WERI-Rb-1 (cell line): ENCODE measurements at regions not wholly inside any gene's neighbourhood (a gene's known extent, or its start where the extent isn't known, plus 50 kb on each side); places are given as distances from the start of the nearest gene placed in this dataset.

Experiments used
- DNase-seq: peaks from one replicate; pipeline ENCODE4 v3.0.0-alpha.2; 2020
- H3K27ac ChIP-seq: fragments of 250-450 bp; sonication (Bioruptor Pico); 2 replicates; pipeline ENCODE4 v1.5.1; 2020; ENCODE audit warnings: mild to moderate bottlenecking, moderate library complexity
- H3K27me3 ChIP-seq: fragments of 250-450 bp; sonication (Bioruptor Pico); 2 replicates; pipeline ENCODE4 v1.5.1; 2021; ENCODE audit warnings: mild to moderate bottlenecking, low read depth, moderate library complexity; ENCODE audit not compliant: insufficient read depth, severe bottlenecking
- H3K36me3 ChIP-seq: fragments of 250-450 bp; sonication (Bioruptor Pico); 2 replicates; pipeline ENCODE4 v1.5.1; 2020; ENCODE audit warnings: mild to moderate bottlenecking, moderate library complexity
- H3K4me3 ChIP-seq: 2 replicates; pipeline ENCODE4 v1.5.1; 2011; ENCODE audit warnings: low read depth, mild to moderate bottlenecking, control low read depth, low read length
- H3K9me3 ChIP-seq: fragments of 250-450 bp; sonication (Bioruptor Pico); 2 replicates; pipeline ENCODE4 v1.5.1; 2021; ENCODE audit warnings: mild to moderate bottlenecking, moderate library complexity; ENCODE audit not compliant: severe bottlenecking
- CTCF ChIP-seq: IDR thresholded peaks from 2 replicates; pipeline ENCODE4 v1.5.1; 2011; ENCODE audit warnings: low read depth, mild to moderate bottlenecking, control low read depth, inconsistent platforms, low read length

- no peaks in the 10 kb centered on the region for H3K9me3 ChIP-seq
- H3K27ac ChIP-seq: no peak overlapping the region
- H3K4me3 ChIP-seq: no peak overlapping the region
- H3K27me3 ChIP-seq: peaks cover 4% of the 10 kb centered on the region
- TF ChIP-seq CTCF: no peak
- no peak for DNase-seq
- H3K36me3 ChIP-seq: no peaks in the 10 kb centered on the region
Measured at GRCh38 chr15:96218623-96219455, 111.7 kb upstream of the NR2F2 start.

GRCh38 chr15:96219681-96220080 is 110.8 kb upstream of the NR2F2 start:
- H3K27me3 ChIP-seq: peaks cover 4% of the 10 kb centered on the region
- no peaks in the 10 kb centered on the region for H3K36me3 ChIP-seq
- H3K4me3 ChIP-seq: no peak overlapping the region
- H3K9me3 ChIP-seq: no peaks in the 10 kb centered on the region
- no peak for TF ChIP-seq CTCF
- no peak overlapping the region for H3K27ac ChIP-seq
- DNase-seq: no peak

- Histone ChIP-seq H3K27me3 (peaks cover 4% of the 10 kb centered on the region), H3K27ac (no peak overlapping the region), H3K36me3 (no peaks in the 10 kb centered on the region), H3K4me3 (no peak overlapping the region), H3K9me3 (no peaks in the 10 kb centered on the region)
- no peak for DNase-seq
- TF ChIP-seq CTCF: no peak
Measured at GRCh38 chr15:96220657-96221056, 109.8 kb upstream of the NR2F2 start.

GRCh38 chr15:96222981-96223380 is 107.5 kb upstream of the NR2F2 start:
- peaks cover 6% of the 10 kb centered on the region for H3K27me3 ChIP-seq
- no peak for TF ChIP-seq CTCF

GRCh38 chr15:96223939-96224338 is 106.6 kb upstream of the NR2F2 start:
- DNase-seq: no peak

More at GRCh38 chr15:96222981-96223380, 107.5 kb upstream of the NR2F2 start:
- Histone ChIP-seq H3K4me3 (no peak overlapping the region), H3K27ac (no peak overlapping the region), H3K36me3 (no peaks in the 10 kb centered on the region), H3K9me3 (no peaks in the 10 kb centered on the region)
- no peak for DNase-seq

More at GRCh38 chr15:96223939-96224338, 106.6 kb upstream of the NR2F2 start:
- H3K9me3 ChIP-seq: no peaks in the 10 kb centered on the region
- H3K4me3 ChIP-seq: no peak overlapping the region
- H3K27me3 ChIP-seq: peaks cover 6% of the 10 kb centered on the region
- H3K36me3 ChIP-seq: no peaks in the 10 kb centered on the region
- no peak overlapping the region for H3K27ac ChIP-seq
- TF ChIP-seq CTCF: no peak
